Heart right ventricle (tissue), 16 donors: ENCODE measurements at regions not wholly inside any gene's neighbourhood (a gene's known extent, or its start where the extent isn't known, plus 50 kb on each side); places are given as distances from the start of the nearest gene placed in this dataset.

Experiments used
- ATAC-seq, 8 donors: fragments of 200-7000 bp; cut with Tn5 transposase; one replicate each; pipeline ENCODE4 v1.9.1; 2020; ENCODE audit warnings: mild to moderate bottlenecking in 8 of 8, moderate library complexity in 8 of 8, moderate number of reproducible peaks in 1 of 8
- DNase-seq, 2 donors: peaks; one replicate each; pipeline ENCODE4 v3.0.0-alpha.2; 2020
- H3K27ac ChIP-seq, 10 donors: fragments of 200-600 bp; sonication (generic) in 2 of 10; one replicate each; pipeline versions ENCODE4 v1.5.0 to v1.8.0; 2020 to 2022; ENCODE audit warnings: mild to moderate bottlenecking in 3 of 10
- H3K27me3 ChIP-seq, 7 donors: fragments of 200-600 bp; one replicate each; pipeline ENCODE4 v1.8.0; 2021 to 2022; ENCODE audit warnings: mild to moderate bottlenecking in 2 of 7
- H3K36me3 ChIP-seq, 9 donors: fragments of 200-600 bp; sonication (generic) in 1 of 9; one replicate each; pipeline versions ENCODE4 v1.5.0 to v1.8.0; 2020 to 2022; ENCODE audit warnings: mild to moderate bottlenecking in 2 of 9
- H3K4me1 ChIP-seq, 9 donors: fragments of 200-600 bp; sonication (generic) in 1 of 9; one replicate each; pipeline versions ENCODE4 v1.5.0 to v1.8.0; 2020 to 2022; ENCODE audit warnings: mild to moderate bottlenecking in 4 of 9
- H3K4me3 ChIP-seq, 10 donors: fragments of 200-600 bp; sonication (generic) in 2 of 10; one replicate each; pipeline versions ENCODE4 v1.5.0 to v1.8.0; 2020 to 2022; ENCODE audit warnings: mild to moderate bottlenecking in 7 of 10, moderate library complexity in 2 of 10
- H3K9me3 ChIP-seq, 11 donors: fragments of 200-600 bp in 10 of 11; sonication (generic) in 2 of 11; one replicate each; pipeline versions ENCODE4 v1.5.0 to v1.8.0; 2013 to 2022; ENCODE audit warnings: mild to moderate bottlenecking in 2 of 11, control low read depth in 1 of 11, moderate library complexity in 1 of 11
- WGBS, 2 donors: extraction: QIAGEN DNeasy Blood & Tissue Kit; methylation state at CpG; one replicate each; pipeline ENCODE4 v1.1.7; 2013; ENCODE audit warnings: inconsistent platforms in 1 of 2; 5-methylcytosine and 5-hydroxymethylcytosine counted together
- intact Hi-C, 10 donors: fragments of 100-400 bp; cut with DNase I; formaldehyde crosslinking; loops; one replicate each; pipeline versions ENCODE4 v1.11.1 to v1.14.2; 2022
- TF ChIP-seq, protein P1 (sequence below), 9 donors: fragments of 200-600 bp; sonication (generic) in 2 of 9; IDR thresholded peaks; one replicate each; pipeline versions ENCODE4 v1.5.0 to v1.8.0; 2021 to 2022; ENCODE audit warnings: antibody characterized with exemption in 9 of 9, mild to moderate bottlenecking in 5 of 9, moderate library complexity in 1 of 9
- donor health status: Arrhythmogenic right ventricular cardiomyopathy.
- donor health status: ischemic (EF 13 %, LVEDD 7.1; RV severe dilation, severe dysfunction).
- donor health status: healthy with polysubstance abuse.
- donor health status: DM: no; HTN: yes; CAD: no.
- donor health status: DM: no; HTN: no; CAD: no.
- donor health status: ischemic (EF 25% LVEDD 6.9; RV normal size, moderate dysfunction).
- donor health status: ischemic (EF 25% LVEDD 5.7; RV mildly dilated, moderate dysfunction).
- donor health status: healthy.
- donor health status: DM: yes; HTN: yes; CAD: no.
- donor health status: Ischemic cardiomyopathy.
- donor health status: ischemic (EF 35%, LVEDD 5.7; RV mildly dilated, moderate dysfunction).
- donor health status: nonischemic (EF 11% LVEDD 7.7; RV severe dilation, severe dysfunction).
- donor health status: DM: yes; HTN: yes; CAD: no.
- donor health status: PGD.
- donor health status: ischemic (EF 29% LVEDD 5.4; RV normal size, mild dysfunction).
- donor health status: nonischemic (EF 23%, LVEDD 6.1; RV moderate dilation, normal function).

DNA sequence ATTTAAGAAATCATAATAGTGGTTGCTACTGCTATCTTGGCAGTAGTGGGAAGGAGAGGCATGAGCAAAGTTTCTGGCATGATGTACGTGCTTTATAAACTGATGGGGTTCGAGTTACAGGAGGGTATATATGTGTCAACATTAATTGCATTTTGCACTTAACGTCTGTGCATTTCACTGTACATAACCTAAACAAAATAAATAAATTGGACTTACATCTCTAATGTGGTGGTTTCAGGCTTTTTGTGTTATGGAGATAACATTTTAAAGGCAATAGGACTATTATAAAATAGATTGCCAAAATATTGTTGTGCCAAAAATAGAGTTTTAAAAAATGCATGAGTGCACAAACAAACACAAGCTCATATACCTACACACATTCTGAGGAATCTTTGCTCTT lies 1001.1 kb upstream of the GJE1 start:
- H3K9me3 ChIP-seq, result no peaks in the 10 kb centered on the region
- WGBS, 2 donors, result 80 to 84% methylated on average over 3 of the region's 3 CpGs
- no peak overlapping the region for H3K4me3 ChIP-seq
- intact Hi-C loops, result no loop called here
- H3K36me3 ChIP-seq, result no peaks in the 10 kb centered on the region
- DNase-seq (no peak), ATAC-seq (no peak)
- H3K27ac ChIP-seq, result no peak overlapping the region
- no peaks in the 10 kb centered on the region for H3K4me1 ChIP-seq
- H3K27me3 ChIP-seq, result no peaks in the 10 kb centered on the region
- TF ChIP-seq, protein P1, sequence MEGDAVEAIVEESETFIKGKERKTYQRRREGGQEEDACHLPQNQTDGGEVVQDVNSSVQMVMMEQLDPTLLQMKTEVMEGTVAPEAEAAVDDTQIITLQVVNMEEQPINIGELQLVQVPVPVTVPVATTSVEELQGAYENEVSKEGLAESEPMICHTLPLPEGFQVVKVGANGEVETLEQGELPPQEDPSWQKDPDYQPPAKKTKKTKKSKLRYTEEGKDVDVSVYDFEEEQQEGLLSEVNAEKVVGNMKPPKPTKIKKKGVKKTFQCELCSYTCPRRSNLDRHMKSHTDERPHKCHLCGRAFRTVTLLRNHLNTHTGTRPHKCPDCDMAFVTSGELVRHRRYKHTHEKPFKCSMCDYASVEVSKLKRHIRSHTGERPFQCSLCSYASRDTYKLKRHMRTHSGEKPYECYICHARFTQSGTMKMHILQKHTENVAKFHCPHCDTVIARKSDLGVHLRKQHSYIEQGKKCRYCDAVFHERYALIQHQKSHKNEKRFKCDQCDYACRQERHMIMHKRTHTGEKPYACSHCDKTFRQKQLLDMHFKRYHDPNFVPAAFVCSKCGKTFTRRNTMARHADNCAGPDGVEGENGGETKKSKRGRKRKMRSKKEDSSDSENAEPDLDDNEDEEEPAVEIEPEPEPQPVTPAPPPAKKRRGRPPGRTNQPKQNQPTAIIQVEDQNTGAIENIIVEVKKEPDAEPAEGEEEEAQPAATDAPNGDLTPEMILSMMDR (IDR thresholded peaks at IDR 0.05), result no peak

DNA sequence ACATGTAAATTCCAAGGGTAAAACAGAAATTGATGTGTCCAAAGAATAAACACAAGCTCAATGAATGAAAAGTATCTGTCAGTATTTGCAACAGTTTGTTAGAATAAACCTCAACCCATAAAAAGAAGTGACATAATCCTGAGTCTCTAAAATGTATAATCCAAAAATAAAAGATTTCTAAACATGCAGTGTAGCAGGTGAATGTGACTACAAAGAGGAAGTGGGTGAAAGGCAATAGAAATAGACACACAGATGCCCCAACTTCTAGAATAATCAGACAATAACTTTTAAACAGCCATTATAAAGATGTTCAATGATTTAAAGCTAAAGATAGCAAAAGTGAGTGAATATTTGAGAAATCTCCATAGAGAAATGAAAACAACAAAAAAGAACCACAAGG lies 1009.2 kb upstream of the GJE1 start:
- intact Hi-C loops, result no loop called here
- no peak for DNase-seq
- Histone ChIP-seq H3K27ac (no peak overlapping the region), H3K4me3 (no peak overlapping the region), H3K4me1 (no peaks in the 10 kb centered on the region), H3K9me3 (no peaks in the 10 kb centered on the region), H3K27me3 (no peaks in the 10 kb centered on the region), H3K36me3 (no peaks in the 10 kb centered on the region)
- TF ChIP-seq, protein P1 (IDR thresholded peaks at IDR 0.05), result no peak
- ATAC-seq, result no peak

DNA sequence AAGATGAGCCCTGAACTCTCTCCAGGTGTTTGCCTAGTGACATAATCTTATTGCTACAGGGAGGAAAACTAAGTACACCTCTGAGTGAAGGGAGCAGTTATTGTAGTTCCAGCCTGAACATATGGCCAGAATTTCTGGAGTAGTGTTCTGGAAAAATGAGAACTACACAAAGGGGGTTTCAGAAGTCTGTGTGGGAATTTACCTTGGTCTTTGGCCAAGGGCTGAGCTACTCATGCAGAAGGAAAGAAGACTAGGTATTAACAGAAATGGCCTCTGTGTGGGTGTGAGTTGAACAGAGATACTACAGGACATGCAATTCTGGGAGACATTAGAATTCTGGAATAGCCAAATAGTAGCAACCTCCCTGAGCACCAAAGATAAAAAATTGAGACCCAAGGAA lies 1009.7 kb upstream of the GJE1 start:
- no peak for DNase-seq
- H3K9me3 ChIP-seq, result no peaks in the 10 kb centered on the region
- H3K4me3 ChIP-seq, result no peak overlapping the region
- no peaks in the 10 kb centered on the region for H3K36me3 ChIP-seq
- TF ChIP-seq, protein P1 (IDR thresholded peaks at IDR 0.05), result no peak
- ATAC-seq, result no peak
- H3K27ac ChIP-seq, result no peak overlapping the region
- H3K27me3 ChIP-seq, result no peaks in the 10 kb centered on the region
- intact Hi-C loops, result no loop called here
- H3K4me1 ChIP-seq, result peaks cover 0 to 1% (median 0%) of the 10 kb centered on the region in 9 donors

DNA sequence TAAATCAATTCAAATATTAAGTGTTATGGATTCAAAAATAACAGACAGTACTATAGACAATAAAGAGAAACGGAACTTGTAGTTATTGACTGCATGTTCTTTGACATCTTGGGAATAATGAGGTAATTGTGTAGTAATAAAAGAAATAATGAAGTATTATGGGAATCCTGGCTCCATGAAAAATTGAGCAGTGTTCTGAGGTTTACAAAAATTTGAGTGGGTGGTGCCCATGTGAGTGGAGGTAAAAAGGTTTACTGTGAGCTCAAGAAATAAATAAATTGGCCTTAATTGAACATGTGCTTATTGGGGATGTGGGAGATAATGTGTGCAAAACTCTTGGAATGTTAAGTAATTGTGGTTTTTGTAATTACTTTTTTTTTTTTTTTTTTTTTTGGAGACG lies 1013.7 kb upstream of the GJE1 start:
- H3K4me1 ChIP-seq, result peaks cover 0 to 6% (median 0%) of the 10 kb centered on the region in 9 donors
- H3K4me3 ChIP-seq, result no peak overlapping the region
- TF ChIP-seq, protein P1 (IDR thresholded peaks at IDR 0.05), result no peak
- no peaks in the 10 kb centered on the region for H3K36me3 ChIP-seq
- no peak for DNase-seq
- ATAC-seq, result no peak
- H3K27me3 ChIP-seq, result no peaks in the 10 kb centered on the region
- intact Hi-C loops, result no loop called here
- no peak overlapping the region for H3K27ac ChIP-seq
- WGBS, 2 donors, result 44 to 50% methylated on average over 2 of the region's 2 CpGs
- H3K9me3 ChIP-seq, result no peaks in the 10 kb centered on the region

DNA sequence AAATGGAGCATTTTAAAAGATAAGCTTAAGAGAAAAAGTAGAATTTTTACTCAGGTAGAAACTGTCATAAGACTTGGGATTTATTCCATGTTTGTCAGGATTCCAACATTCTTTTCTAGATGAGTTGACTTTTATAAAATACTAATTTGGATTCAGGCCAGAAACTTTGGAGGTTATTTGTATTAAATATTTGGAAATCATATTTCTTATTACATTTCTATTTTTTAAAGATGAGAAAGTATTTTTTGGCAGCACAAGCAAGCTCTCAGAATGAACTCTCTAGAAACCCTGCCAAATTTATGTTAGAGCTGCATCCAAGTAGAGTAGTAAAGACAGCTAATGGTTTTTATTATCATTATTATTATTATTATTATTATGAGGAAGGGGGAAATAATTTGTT lies 1014.9 kb upstream of the GJE1 start:
- H3K27ac ChIP-seq, result no peak overlapping the region
- intact Hi-C loops, result no loop called here

More for the DNA sequence above, 1014.9 kb upstream of the GJE1 start:
- no peak for DNase-seq
- H3K4me1 ChIP-seq, result peaks cover 0 to 6% (median 0%) of the 10 kb centered on the region in 9 donors
- H3K9me3 ChIP-seq, result no peaks in the 10 kb centered on the region
- no peaks in the 10 kb centered on the region for H3K27me3 ChIP-seq
- no peak overlapping the region for H3K4me3 ChIP-seq
- no peak for ATAC-seq
- TF ChIP-seq, protein P1 (IDR thresholded peaks at IDR 0.05), result no peak
- no peaks in the 10 kb centered on the region for H3K36me3 ChIP-seq
